Thyroid gland (tissue), 4 donors: ENCODE measurements at regions not wholly inside any gene's neighbourhood (a gene's known extent, or its start where the extent isn't known, plus 50 kb on each side); places are given as distances from the start of the nearest gene placed in this dataset.

ENCODE experiments used
- CTCF ChIP-seq, 6 experiments: fragments of 200-600 bp in 3 of 6; fragments of 450-650 bp in 3 of 6; sonication (generic) in 3 of 6; IDR thresholded peaks; one replicate each; pipeline ENCODE4 v1.5.1; 2016 to 2019; ENCODE audit warnings: antibody characterized with exemption in 6 of 6, mild to moderate bottlenecking in 2 of 6, inconsistent platforms in 1 of 6, moderate library complexity in 1 of 6
- POLR2A ChIP-seq, 2 donors: fragments of 450-650 bp; IDR thresholded peaks; one replicate each; pipeline ENCODE4 v1.6.1; 2017; ENCODE audit warnings: antibody characterized with exemption in 2 of 2, mild to moderate bottlenecking in 2 of 2, moderate library complexity in 1 of 2

- TF ChIP-seq CTCF (IDR thresholded peaks at IDR 0.05), result no peak
- no peak for TF ChIP-seq POLR2A (IDR thresholded peaks at IDR 0.05)
Observed at GRCh38 chr19:31501427-31502195, 152.4 kb upstream of the TSHZ3 start.
